Neuron (in vitro differentiated cells): ENCODE measurements at regions not wholly inside any gene's neighbourhood (a gene's known extent, or its start where the extent isn't known, plus 50 kb on each side); places are given as distances from the start of the nearest gene placed in this dataset.

ENCODE experiments used
- H2AFZ ChIP-seq: one replicate; pipeline ENCODE4 v1.6.1; 2013; ENCODE audit warnings: low read depth, mild to moderate bottlenecking, inconsistent platforms, low read length, moderate library complexity
- H3K27me3 ChIP-seq: one replicate; pipeline ENCODE4 v1.6.1; 2013; ENCODE audit warnings: low read length; ENCODE audit not compliant: insufficient read depth
- H3K36me3 ChIP-seq: one replicate; pipeline ENCODE4 v1.6.1; 2013; ENCODE audit warnings: low read length; ENCODE audit not compliant: insufficient read depth
- H3K4me1 ChIP-seq: one replicate; pipeline ENCODE4 v1.6.1; 2013; ENCODE audit warnings: low read length; ENCODE audit not compliant: insufficient read depth
- H3K4me3 ChIP-seq: 2 replicates; pipeline ENCODE4 v1.5.1; 2013; ENCODE audit warnings: mild to moderate bottlenecking, low read length, moderate library complexity
- H3K9me3 ChIP-seq: one replicate; pipeline ENCODE4 v1.6.1; 2013; ENCODE audit warnings: low read length

GRCh38 chr9:119002491-119002890, 366.7 kb downstream of the BRINP1 start:
- H3K4me1 ChIP-seq: no peaks in the 10 kb centered on the region
- no peaks in the 10 kb centered on the region for H3K9me3 ChIP-seq
- H2AFZ ChIP-seq: no peak overlapping the region
- H3K27me3 ChIP-seq: no peaks in the 10 kb centered on the region
- H3K36me3 ChIP-seq: no peaks in the 10 kb centered on the region
- no peak overlapping the region for H3K4me3 ChIP-seq

GRCh38 chr9:119003201-119003611, 366.0 kb downstream of the BRINP1 start:
- Histone ChIP-seq H3K36me3 (no peaks in the 10 kb centered on the region), H3K9me3 (no peaks in the 10 kb centered on the region), H3K4me3 (no peak overlapping the region), H3K27me3 (no peaks in the 10 kb centered on the region), H2AFZ (no peak overlapping the region), H3K4me1 (no peaks in the 10 kb centered on the region)

GRCh38 chr9:119003882-119004617, 365.2 kb downstream of the BRINP1 start:
- H3K9me3 ChIP-seq: no peaks in the 10 kb centered on the region
- no peaks in the 10 kb centered on the region for H3K36me3 ChIP-seq
- no peak overlapping the region for H2AFZ ChIP-seq
- H3K4me1 ChIP-seq: no peaks in the 10 kb centered on the region
- H3K4me3 ChIP-seq: no peak overlapping the region
- no peaks in the 10 kb centered on the region for H3K27me3 ChIP-seq

GRCh38 chr9:119004618-119004990, 364.6 kb downstream of the BRINP1 start:
- Histone ChIP-seq H3K9me3 (no peaks in the 10 kb centered on the region), H3K4me1 (no peaks in the 10 kb centered on the region), H3K36me3 (no peaks in the 10 kb centered on the region), H2AFZ (no peak overlapping the region), H3K27me3 (no peaks in the 10 kb centered on the region), H3K4me3 (no peak overlapping the region)

- Histone ChIP-seq H2AFZ (no peak overlapping the region), H3K4me3 (no peak overlapping the region), H3K4me1 (no peaks in the 10 kb centered on the region), H3K27me3 (no peaks in the 10 kb centered on the region), H3K9me3 (no peaks in the 10 kb centered on the region), H3K36me3 (no peaks in the 10 kb centered on the region)
Measured at GRCh38 chr9:119005162-119005561, 364.1 kb downstream of the BRINP1 start.

GRCh38 chr9:119009249-119009648, 360.0 kb downstream of the BRINP1 start:
- H3K9me3 ChIP-seq: no peaks in the 10 kb centered on the region
- no peaks in the 10 kb centered on the region for H3K36me3 ChIP-seq
- no peaks in the 10 kb centered on the region for H3K27me3 ChIP-seq
- H3K4me1 ChIP-seq: no peaks in the 10 kb centered on the region
- no peak overlapping the region for H3K4me3 ChIP-seq
- no peak overlapping the region for H2AFZ ChIP-seq

- Histone ChIP-seq H3K9me3 (no peaks in the 10 kb centered on the region), H2AFZ (no peak overlapping the region), H3K27me3 (no peaks in the 10 kb centered on the region), H3K4me1 (no peaks in the 10 kb centered on the region), H3K4me3 (no peak overlapping the region), H3K36me3 (no peaks in the 10 kb centered on the region)
Measured at GRCh38 chr9:119020284-119020683, 349.0 kb downstream of the BRINP1 start.

GRCh38 chr9:119020730-119021333, 348.4 kb downstream of the BRINP1 start:
- no peaks in the 10 kb centered on the region for H3K9me3 ChIP-seq
- H3K4me1 ChIP-seq: no peaks in the 10 kb centered on the region
- no peaks in the 10 kb centered on the region for H3K36me3 ChIP-seq
- H3K27me3 ChIP-seq: no peaks in the 10 kb centered on the region
- no peak overlapping the region for H3K4me3 ChIP-seq
- no peak overlapping the region for H2AFZ ChIP-seq

- Histone ChIP-seq H3K36me3 (no peaks in the 10 kb centered on the region), H2AFZ (no peak overlapping the region), H3K4me3 (no peak overlapping the region), H3K9me3 (no peaks in the 10 kb centered on the region), H3K27me3 (no peaks in the 10 kb centered on the region), H3K4me1 (no peaks in the 10 kb centered on the region)
Measured at GRCh38 chr9:119026120-119026519, 343.1 kb downstream of the BRINP1 start.

GRCh38 chr9:119027901-119028699, 341.1 kb downstream of the BRINP1 start:
- Histone ChIP-seq H3K4me3 (no peak overlapping the region), H3K36me3 (no peaks in the 10 kb centered on the region), H3K9me3 (no peaks in the 10 kb centered on the region), H3K27me3 (no peaks in the 10 kb centered on the region), H2AFZ (no peak overlapping the region), H3K4me1 (no peaks in the 10 kb centered on the region)

GRCh38 chr9:119029886-119030285, 339.3 kb downstream of the BRINP1 start:
- no peaks in the 10 kb centered on the region for H3K9me3 ChIP-seq
- H3K27me3 ChIP-seq: no peaks in the 10 kb centered on the region
- no peaks in the 10 kb centered on the region for H3K4me1 ChIP-seq
- no peak overlapping the region for H2AFZ ChIP-seq
- no peaks in the 10 kb centered on the region for H3K36me3 ChIP-seq
- no peak overlapping the region for H3K4me3 ChIP-seq

- H3K27me3 ChIP-seq: no peaks in the 10 kb centered on the region
- no peaks in the 10 kb centered on the region for H3K9me3 ChIP-seq
- no peaks in the 10 kb centered on the region for H3K36me3 ChIP-seq
Measured at GRCh38 chr9:119033596-119033995, 335.6 kb downstream of the BRINP1 start.

GRCh38 chr9:119036969-119037368, 332.3 kb downstream of the BRINP1 start:
- Histone ChIP-seq H2AFZ (no peak overlapping the region), H3K9me3 (no peaks in the 10 kb centered on the region), H3K4me1 (no peaks in the 10 kb centered on the region), H3K4me3 (no peak overlapping the region), H3K36me3 (no peaks in the 10 kb centered on the region), H3K27me3 (no peaks in the 10 kb centered on the region)

More at GRCh38 chr9:119033596-119033995, 335.6 kb downstream of the BRINP1 start:
- H3K4me3 ChIP-seq: no peak overlapping the region
- H2AFZ ChIP-seq: no peak overlapping the region
- H3K4me1 ChIP-seq: no peaks in the 10 kb centered on the region
